Epithelial cell of proximal tubule (primary cell): ENCODE measurements at regions not wholly inside any gene's neighbourhood (a gene's known extent, or its start where the extent isn't known, plus 50 kb on each side); places are given as distances from the start of the nearest gene placed in this dataset.

Experiments
- DNase-seq: peaks from one replicate; pipeline ENCODE4 v3.0.0-alpha.2; 2011; ENCODE audit warnings: low read depth
- H3K4me3 ChIP-seq: 2 replicates; pipeline ENCODE4 v1.5.1; 2011; ENCODE audit warnings: low read depth, mild to moderate bottlenecking, low read length
- TF ChIP-seq, protein P1 (sequence below): conservative IDR thresholded peaks from 2 replicates; pipeline ENCODE4 v1.5.1; 2012; ENCODE audit warnings: low read depth, mild to moderate bottlenecking, low read length

- no peak for DNase-seq
- TF ChIP-seq, protein P1, sequence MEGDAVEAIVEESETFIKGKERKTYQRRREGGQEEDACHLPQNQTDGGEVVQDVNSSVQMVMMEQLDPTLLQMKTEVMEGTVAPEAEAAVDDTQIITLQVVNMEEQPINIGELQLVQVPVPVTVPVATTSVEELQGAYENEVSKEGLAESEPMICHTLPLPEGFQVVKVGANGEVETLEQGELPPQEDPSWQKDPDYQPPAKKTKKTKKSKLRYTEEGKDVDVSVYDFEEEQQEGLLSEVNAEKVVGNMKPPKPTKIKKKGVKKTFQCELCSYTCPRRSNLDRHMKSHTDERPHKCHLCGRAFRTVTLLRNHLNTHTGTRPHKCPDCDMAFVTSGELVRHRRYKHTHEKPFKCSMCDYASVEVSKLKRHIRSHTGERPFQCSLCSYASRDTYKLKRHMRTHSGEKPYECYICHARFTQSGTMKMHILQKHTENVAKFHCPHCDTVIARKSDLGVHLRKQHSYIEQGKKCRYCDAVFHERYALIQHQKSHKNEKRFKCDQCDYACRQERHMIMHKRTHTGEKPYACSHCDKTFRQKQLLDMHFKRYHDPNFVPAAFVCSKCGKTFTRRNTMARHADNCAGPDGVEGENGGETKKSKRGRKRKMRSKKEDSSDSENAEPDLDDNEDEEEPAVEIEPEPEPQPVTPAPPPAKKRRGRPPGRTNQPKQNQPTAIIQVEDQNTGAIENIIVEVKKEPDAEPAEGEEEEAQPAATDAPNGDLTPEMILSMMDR, result no peak
- H3K4me3 ChIP-seq, result no peak overlapping the region
Observed at GRCh38 chr2:9110346-9110884, 96.2 kb upstream of the ASAP2 start.

DNA sequence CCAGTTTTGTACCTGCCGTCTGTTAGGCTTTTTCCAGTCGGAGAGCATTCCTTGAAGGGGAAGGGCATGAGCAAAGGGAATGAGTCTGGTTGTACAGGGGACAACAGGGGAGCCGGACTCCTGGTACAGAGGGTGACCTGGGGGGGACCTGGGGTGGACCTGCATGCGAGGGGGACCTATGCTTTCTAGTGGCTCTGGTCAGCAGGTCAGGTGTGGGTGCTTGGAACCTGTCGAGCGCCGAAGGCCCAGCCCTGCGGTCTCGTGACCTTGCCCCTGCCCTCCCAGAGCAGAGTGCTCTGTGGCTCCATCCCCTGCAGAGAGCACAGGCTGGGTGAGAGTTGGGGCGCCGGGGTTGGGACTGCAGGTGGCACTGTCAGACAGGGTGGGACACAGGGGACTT, 96.7 kb upstream of the ASAP2 start:
- H3K4me3 ChIP-seq, result no peak overlapping the region
- DNase-seq, result no peak
- TF ChIP-seq, protein P1, result no peak

GRCh38 chr2:9108210-9108967, 98.2 kb upstream of the ASAP2 start:
- TF ChIP-seq, protein P1, result no peak
- no peak for DNase-seq
- no peak overlapping the region for H3K4me3 ChIP-seq

DNA sequence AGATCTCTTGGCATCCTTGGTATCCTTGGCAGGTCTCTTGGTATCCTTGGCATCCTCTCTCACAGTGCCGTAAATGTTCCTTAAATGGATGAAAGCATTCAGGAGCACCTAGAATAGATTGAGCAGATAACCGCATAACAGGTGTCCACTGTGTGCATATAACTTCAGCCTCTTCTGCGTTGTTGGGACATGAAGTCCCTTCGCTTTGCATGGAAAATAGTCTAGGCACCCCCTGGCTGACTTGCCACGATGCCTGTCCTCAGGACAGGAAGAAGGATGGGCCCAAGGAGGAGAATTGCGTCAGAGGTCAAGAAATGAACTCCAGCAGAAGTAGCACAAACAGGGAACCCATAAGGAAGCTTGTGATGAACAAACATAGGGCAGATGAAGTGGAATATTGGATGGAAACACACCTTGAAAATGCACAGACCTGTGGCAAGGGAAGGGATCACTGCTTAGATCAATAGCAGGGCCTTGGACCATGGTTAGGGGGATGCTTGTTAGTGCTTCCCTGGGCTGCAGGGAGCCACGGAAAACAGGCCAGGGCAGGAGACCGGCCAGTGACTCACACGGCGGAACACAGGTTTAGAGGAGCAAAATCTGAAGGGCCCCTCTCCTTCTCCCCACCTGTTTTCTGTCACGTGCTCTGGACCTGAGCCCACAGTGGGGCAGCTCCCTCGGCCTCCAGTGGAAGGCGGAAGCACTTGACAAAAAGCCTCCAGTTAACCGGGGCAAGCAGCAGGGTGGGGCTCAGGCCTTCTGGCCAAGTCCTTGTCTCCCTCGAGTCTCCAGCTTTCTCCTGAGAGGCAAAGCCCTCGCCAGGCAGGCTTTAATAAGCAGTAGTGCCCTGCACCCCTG, 99.2 kb upstream of the ASAP2 start:
- TF ChIP-seq, protein P1, result no peak
- no peak for DNase-seq
- H3K4me3 ChIP-seq, result no peak overlapping the region

- no peak overlapping the region for H3K4me3 ChIP-seq
- no peak for DNase-seq
- TF ChIP-seq, protein P1, result no peak
Observed at GRCh38 chr2:9106338-9107167, 100.1 kb upstream of the ASAP2 start.

- DNase-seq, result no peak
- TF ChIP-seq, protein P1, result no peak
- H3K4me3 ChIP-seq, result no peak overlapping the region
Observed at GRCh38 chr2:9105601-9106337, 100.8 kb upstream of the ASAP2 start.
